OCI-LY1 (cell line): ENCODE measurements at regions not wholly inside any gene's neighbourhood (a gene's known extent, or its start where the extent isn't known, plus 50 kb on each side); places are given as distances from the start of the nearest gene placed in this dataset.

Source experiments
- H2AFZ ChIP-seq: fragments of 200-600 bp; sonication (generic), shearing (Covaris generic); 2 replicates; pipeline ENCODE4 v1.6.0; 2014; ENCODE audit warnings: antibody characterized with exemption, mild to moderate bottlenecking, low read length
- H3F3A ChIP-seq: fragments of 200-600 bp; sonication (generic), shearing (Covaris generic); 2 replicates; pipeline ENCODE4 v1.6.0; 2014; ENCODE audit warnings: mild to moderate bottlenecking, antibody characterized with exemption, low read length, moderate library complexity; ENCODE audit not compliant: insufficient read depth
- H3K27ac ChIP-seq: fragments of 200-600 bp; sonication (generic); 2 replicates; pipeline ENCODE4 v1.5.1; 2014; ENCODE audit warnings: low read length, mixed run types, mild to moderate bottlenecking, low read depth; ENCODE audit not compliant: poor library complexity, severe bottlenecking
- H3K27me3 ChIP-seq: fragments of 200-600 bp; sonication (generic); 2 replicates; pipeline ENCODE4 v1.6.0; 2014; ENCODE audit warnings: antibody characterized with exemption, mild to moderate bottlenecking, low read length, moderate library complexity; ENCODE audit not compliant: insufficient read depth
- H3K36me3 ChIP-seq: fragments of 200-600 bp; sonication (generic); 2 replicates; pipeline ENCODE4 v1.6.1; 2014; ENCODE audit warnings: mild to moderate bottlenecking, antibody characterized with exemption, low read length, moderate library complexity, mixed read lengths; ENCODE audit not compliant: insufficient read depth
- H3K4me1 ChIP-seq: fragments of 200-600 bp; sonication (generic); 2 replicates; pipeline ENCODE4 v1.5.1; 2014; ENCODE audit warnings: mild to moderate bottlenecking, low read length, moderate library complexity; ENCODE audit not compliant: insufficient read depth, severe bottlenecking
- H3K4me2 ChIP-seq: fragments of 200-600 bp; sonication (generic), shearing (Covaris generic); 2 replicates; pipeline ENCODE4 v1.6.1; 2014; ENCODE audit warnings: low read length
- H3K4me3 ChIP-seq: fragments of 200-600 bp; sonication (generic); 2 replicates; pipeline ENCODE4 v1.5.1; 2014; ENCODE audit warnings: low read length, low read depth, mild to moderate bottlenecking, mixed read lengths; ENCODE audit not compliant: poor library complexity, severe bottlenecking
- H3K79me2 ChIP-seq: fragments of 200-600 bp; shearing (Covaris generic); 2 replicates; pipeline ENCODE4 v1.6.1; 2016; ENCODE audit warnings: mixed run types, low read length, mixed read lengths; ENCODE audit not compliant: insufficient read depth
- H3K9ac ChIP-seq: fragments of 200-600 bp; sonication (generic), shearing (Covaris generic); 2 replicates; pipeline ENCODE4 v1.6.1; 2014; ENCODE audit warnings: mild to moderate bottlenecking, low read length, mixed read lengths
- H3K9me2 ChIP-seq: fragments of 200-600 bp; sonication (generic), shearing (Covaris generic); 2 replicates; pipeline ENCODE4 v1.6.1; 2014; ENCODE audit warnings: low read depth, mild to moderate bottlenecking, low read length, mixed read lengths
- H3K9me3 ChIP-seq: fragments of 200-600 bp; shearing (Covaris generic); 2 replicates; pipeline ENCODE4 v1.6.1; 2014; ENCODE audit warnings: low read length, mixed read lengths
- H4K20me1 ChIP-seq: fragments of 200-600 bp; sonication (generic), shearing (Covaris generic); 2 replicates; pipeline ENCODE4 v1.6.0; 2016; ENCODE audit warnings: mild to moderate bottlenecking, low read length; ENCODE audit not compliant: insufficient read depth
- CTCF ChIP-seq: fragments of 200-600 bp; sonication (generic), shearing (Covaris generic); IDR thresholded peaks from 2 replicates; pipeline ENCODE4 v1.5.1; 2017; ENCODE audit warnings: mild to moderate bottlenecking, antibody characterized with exemption, low read length, moderate library complexity, mixed read lengths
- EZH2 ChIP-seq: fragments of 200-600 bp; sonication (generic), shearing (Covaris generic); IDR thresholded peaks from 2 replicates; pipeline ENCODE4 v1.8.0; 2017; ENCODE audit warnings: borderline replicate concordance, mixed run types, mild to moderate bottlenecking, antibody characterized with exemption, low read length, moderate library complexity, mixed read lengths

- no peaks in the 10 kb centered on the region for H4K20me1 ChIP-seq
- no peak overlapping the region for H2AFZ ChIP-seq
- H3K27ac ChIP-seq, result no peak overlapping the region
- TF ChIP-seq EZH2, result no peak
- no peak for TF ChIP-seq CTCF
- no peak overlapping the region for H3K4me2 ChIP-seq
- H3F3A ChIP-seq, result no peaks in the 10 kb centered on the region
- H3K27me3 ChIP-seq, result no peaks in the 10 kb centered on the region
- H3K9me3 ChIP-seq, result peaks cover 3% of the 10 kb centered on the region; the same call in 1 of the 2 replicates
- no peak overlapping the region for H3K4me3 ChIP-seq
- no peaks in the 10 kb centered on the region for H3K9me2 ChIP-seq
- peaks cover 24% of the 10 kb centered on the region for H3K4me1 ChIP-seq
- H3K79me2 ChIP-seq, result no peaks in the 10 kb centered on the region
- no peaks in the 10 kb centered on the region for H3K36me3 ChIP-seq
- no peak overlapping the region for H3K9ac ChIP-seq
Measured at GRCh38 chr6:88492241-88492640, 326.1 kb upstream of the CNR1 start.

GRCh38 chr6:88491266-88491880 is 325.2 kb upstream of the CNR1 start:
- H3K27ac ChIP-seq, result no peak overlapping the region
- H3K27me3 ChIP-seq, result no peaks in the 10 kb centered on the region
- no peak overlapping the region for H3K4me3 ChIP-seq
- no peak overlapping the region for H2AFZ ChIP-seq
- H3K9ac ChIP-seq, result no peak overlapping the region
- H3K79me2 ChIP-seq, result no peaks in the 10 kb centered on the region
- peaks cover 24% of the 10 kb centered on the region for H3K4me1 ChIP-seq
- no peaks in the 10 kb centered on the region for H3K36me3 ChIP-seq
- H4K20me1 ChIP-seq, result no peaks in the 10 kb centered on the region
- no peaks in the 10 kb centered on the region for H3F3A ChIP-seq
- H3K9me2 ChIP-seq, result no peaks in the 10 kb centered on the region
- peaks cover 1% of the 10 kb centered on the region; the same call in 1 of the 2 replicates for H3K9me3 ChIP-seq
- H3K4me2 ChIP-seq, result no peak overlapping the region
- TF ChIP-seq CTCF (no peak), EZH2 (no peak)

- no peak overlapping the region for H3K4me3 ChIP-seq
- no peaks in the 10 kb centered on the region for H3F3A ChIP-seq
- TF ChIP-seq CTCF, result no peak
- TF ChIP-seq EZH2, result no peak
- H3K9me3 ChIP-seq, result no peaks in the 10 kb centered on the region
- H3K9ac ChIP-seq, result no peak overlapping the region
- H3K27me3 ChIP-seq, result no peaks in the 10 kb centered on the region
- no peaks in the 10 kb centered on the region for H3K9me2 ChIP-seq
- H4K20me1 ChIP-seq, result no peaks in the 10 kb centered on the region
- no peak overlapping the region for H2AFZ ChIP-seq
- no peak overlapping the region for H3K27ac ChIP-seq
- no peak overlapping the region for H3K4me2 ChIP-seq
- H3K36me3 ChIP-seq, result no peaks in the 10 kb centered on the region
- H3K4me1 ChIP-seq, result peaks cover 24% of the 10 kb centered on the region
- no peaks in the 10 kb centered on the region for H3K79me2 ChIP-seq
Measured at GRCh38 chr6:88490908-88491264, 324.7 kb upstream of the CNR1 start.
